GM12874 (cell line): ENCODE measurements at regions not wholly inside any gene's neighbourhood (a gene's known extent, or its start where the extent isn't known, plus 50 kb on each side); places are given as distances from the start of the nearest gene placed in this dataset.
A peak's percentile ranks its signal among the peaks of the same experiment; 100 is the strongest.

Source experiments
- CTCF ChIP-seq: IDR thresholded peaks from 2 replicates; pipeline ENCODE4 v1.5.1; 2011; ENCODE audit warnings: low read depth, mild to moderate bottlenecking, control low read depth, low read length, moderate library complexity; ENCODE audit not compliant: insufficient read depth

DNA sequence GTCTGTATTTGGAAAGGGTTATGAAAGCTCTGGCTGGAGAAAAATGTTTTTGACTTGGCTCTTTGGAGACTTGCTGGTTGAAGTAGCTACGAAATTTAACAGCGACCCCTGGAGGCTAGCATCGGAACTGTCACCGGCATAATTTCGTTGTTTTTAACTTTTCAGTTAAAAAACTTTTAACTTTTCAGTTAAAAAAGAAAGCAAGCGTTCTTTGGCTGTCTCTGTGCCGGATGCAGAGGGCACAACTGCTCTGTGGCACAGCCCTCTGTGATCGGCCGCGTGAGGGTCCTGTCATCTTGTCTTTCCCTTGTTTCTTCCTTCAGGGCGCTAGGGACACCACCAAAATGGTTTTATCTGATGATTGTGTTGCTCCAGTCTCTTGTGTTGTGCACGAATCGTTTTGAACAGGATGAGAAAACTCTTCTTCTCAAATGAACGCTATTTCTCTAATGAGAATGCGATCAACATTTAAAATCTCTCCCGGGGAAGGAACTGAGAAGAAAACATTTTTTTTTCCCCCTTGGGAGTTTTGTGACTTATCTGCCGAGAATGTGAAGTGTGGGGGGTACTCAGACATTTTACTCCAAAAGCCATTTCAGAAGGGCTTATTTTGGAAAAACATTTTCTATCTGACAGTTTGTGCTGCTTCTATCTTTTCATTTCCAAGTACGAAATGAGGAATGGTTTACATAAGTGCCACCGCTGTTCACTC, 57.1 kb downstream of the ADCYAP1 start:
- TF ChIP-seq CTCF, result peak; percentile 82

GRCh38 chr18:963276-963675, 58.6 kb downstream of the ADCYAP1 start:
- TF ChIP-seq CTCF, result no peak

DNA sequence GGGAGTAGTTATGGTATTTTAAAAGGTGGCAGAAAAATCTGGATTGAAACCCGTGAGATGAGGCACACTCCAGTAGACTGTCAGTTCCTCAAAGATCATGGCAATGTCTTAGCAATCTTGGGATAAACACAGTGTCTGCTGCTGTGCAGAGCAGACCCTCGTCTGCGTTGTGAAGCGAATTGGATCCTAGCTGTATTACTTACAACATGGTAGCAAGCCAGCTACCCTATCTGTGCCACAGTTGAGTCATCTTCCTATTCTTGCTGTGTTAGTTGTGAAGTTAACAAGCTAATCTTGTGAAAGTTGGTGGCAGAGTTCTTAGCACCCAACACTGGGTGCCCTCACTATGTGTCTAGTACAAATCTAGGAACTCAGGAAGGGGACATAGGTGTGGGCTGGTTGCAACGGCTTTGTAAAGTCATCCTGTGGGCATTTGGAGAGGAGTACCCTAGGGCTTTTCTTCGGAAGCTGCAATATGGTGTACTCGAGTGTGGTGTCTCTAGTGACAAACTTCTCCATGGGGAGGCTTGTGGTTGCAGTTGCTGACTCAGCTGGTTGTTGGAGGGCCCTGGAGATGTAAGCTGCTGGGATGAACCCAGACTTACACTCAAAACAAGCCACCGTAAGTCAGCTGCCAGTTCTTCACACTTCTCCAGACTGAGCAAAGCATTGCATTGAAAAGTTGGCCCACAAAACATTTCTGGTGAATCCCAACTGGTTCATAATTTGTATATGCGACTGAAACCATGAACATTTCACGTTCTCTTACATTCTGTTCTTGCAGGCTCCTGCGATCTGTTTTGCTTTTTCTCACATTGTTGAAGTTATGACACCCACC, 61.5 kb downstream of the ADCYAP1 start:
- TF ChIP-seq CTCF, result no peak

DNA sequence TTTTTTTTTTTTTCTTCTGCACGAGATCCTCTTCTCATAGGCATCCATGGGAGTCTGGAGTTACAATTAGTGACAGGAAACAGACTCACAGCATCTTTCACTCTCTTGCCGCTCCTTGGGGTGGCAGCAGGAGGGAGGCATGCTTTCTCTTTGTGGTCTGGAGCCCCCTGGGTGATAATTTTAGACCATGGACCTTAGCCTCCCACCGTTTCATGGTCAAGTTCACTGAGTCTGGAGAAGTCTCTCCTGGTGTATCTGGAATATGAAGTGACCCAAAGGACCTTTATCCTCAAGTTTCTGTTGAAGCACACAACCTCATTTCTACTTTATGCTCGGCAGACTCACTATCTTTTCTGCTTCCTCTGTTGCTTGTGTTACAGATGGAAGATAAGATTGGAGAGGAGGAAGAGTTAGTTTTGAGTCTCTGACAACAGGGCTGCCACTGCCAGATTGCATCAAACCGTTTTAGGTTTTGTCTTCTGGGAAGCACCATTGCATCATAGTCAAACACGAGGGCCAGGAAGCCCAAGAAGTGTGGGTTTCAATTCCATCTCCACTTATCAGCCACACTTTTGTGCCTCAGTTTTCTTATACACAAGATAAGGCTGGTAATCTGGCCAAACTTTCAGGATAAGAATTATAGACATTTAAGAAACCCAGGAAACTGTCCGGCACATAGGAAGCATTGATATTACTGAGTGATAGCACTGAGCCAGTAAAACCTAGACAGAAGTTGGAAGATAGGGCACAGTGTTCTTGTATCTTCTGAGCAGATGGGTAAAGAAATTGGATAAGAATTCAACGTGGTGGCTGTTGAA, 62.3 kb downstream of the ADCYAP1 start:
- no peak for TF ChIP-seq CTCF

DNA sequence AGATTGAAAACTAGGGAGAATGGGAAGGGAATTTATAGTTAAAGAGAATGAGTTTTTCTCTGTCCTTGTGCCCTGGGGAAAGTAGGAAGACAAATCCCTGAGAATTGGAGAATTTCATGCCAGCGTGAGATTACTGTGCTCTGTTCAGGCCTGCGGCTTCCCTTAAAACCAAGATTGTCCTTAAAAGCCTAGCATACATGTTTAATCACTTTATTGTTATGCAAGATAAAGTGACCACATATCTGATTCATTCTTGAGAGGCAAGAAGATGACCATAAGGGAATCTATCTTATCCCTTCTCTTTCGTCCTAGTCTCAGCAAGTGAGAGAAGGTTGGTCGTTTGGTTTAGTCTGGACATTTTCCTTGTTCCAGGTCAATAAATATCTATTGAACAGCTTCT, 75.9 kb downstream of the ADCYAP1 start:
- no peak for TF ChIP-seq CTCF

DNA sequence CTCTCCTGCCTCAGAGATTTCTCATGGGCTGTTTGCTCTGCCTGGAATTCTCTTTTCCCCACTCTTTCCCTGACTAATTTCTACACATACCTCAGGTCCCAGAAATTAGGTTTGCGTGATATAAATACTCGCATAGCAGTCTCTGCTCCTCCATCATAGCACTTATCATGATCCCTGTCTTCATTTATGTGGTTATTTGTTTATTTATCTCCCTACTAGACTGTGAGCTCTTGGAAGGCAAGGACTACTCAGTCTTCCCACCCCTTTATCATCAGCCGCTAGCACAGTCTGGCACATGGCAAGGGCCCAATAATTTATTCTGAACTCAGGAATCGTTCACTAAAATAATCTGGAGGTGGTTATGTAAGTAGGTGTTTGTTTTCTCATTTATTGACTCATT, 79.3 kb downstream of the ADCYAP1 start:
- no peak for TF ChIP-seq CTCF

GRCh38 chr18:985212-985661, 80.6 kb downstream of the ADCYAP1 start:
- TF ChIP-seq CTCF, result no peak
